Neutrophil (primary cell): ENCODE measurements at regions not wholly inside any gene's neighbourhood (a gene's known extent, or its start where the extent isn't known, plus 50 kb on each side); places are given as distances from the start of the nearest gene placed in this dataset.

Experiments used
- H3K27ac ChIP-seq: fragments of 200-600 bp; sonication (generic); 2 replicates; pipeline ENCODE4 v1.5.1; 2016; ENCODE audit warnings: mild to moderate bottlenecking, moderate library complexity
- H3K27me3 ChIP-seq: fragments of 200-600 bp; sonication (generic); 2 replicates; pipeline ENCODE4 v1.6.0; 2016; ENCODE audit warnings: mild to moderate bottlenecking
- H3K36me3 ChIP-seq: fragments of 200-600 bp; sonication (generic); 2 replicates; pipeline ENCODE4 v1.5.1; 2017
- H3K4me1 ChIP-seq, 2 experiments: fragments of 200-600 bp in 1 of 2; sonication (generic) in 1 of 2; 1 replicate in 1 of 2; 2 replicates in 1 of 2; pipeline versions ENCODE4 v1.5.1 to v1.6.1; 2013 to 2016; ENCODE audit warnings: low read depth in 1 of 2, low read length in 1 of 2, mild to moderate bottlenecking in 1 of 2, moderate library complexity in 1 of 2; ENCODE audit not compliant: control insufficient read depth in 1 of 2, insufficient read depth in 1 of 2
- H3K4me3 ChIP-seq, 2 experiments: fragments of 200-600 bp in 1 of 2; sonication (generic) in 1 of 2; 1 replicate in 1 of 2; 2 replicates in 1 of 2; pipeline ENCODE4 v1.5.1; 2013 to 2016; ENCODE audit warnings: low read depth in 1 of 2, low read length in 1 of 2, mild to moderate bottlenecking in 1 of 2, moderate library complexity in 1 of 2
- H3K9me3 ChIP-seq: fragments of 200-600 bp; sonication (generic); 2 replicates; pipeline ENCODE4 v1.5.1; 2016
- TF ChIP-seq, protein P1 (sequence below): fragments of 200-600 bp; sonication (generic); IDR thresholded peaks from 2 replicates; pipeline ENCODE4 v1.5.1; 2016; ENCODE audit warnings: antibody characterized with exemption

DNA sequence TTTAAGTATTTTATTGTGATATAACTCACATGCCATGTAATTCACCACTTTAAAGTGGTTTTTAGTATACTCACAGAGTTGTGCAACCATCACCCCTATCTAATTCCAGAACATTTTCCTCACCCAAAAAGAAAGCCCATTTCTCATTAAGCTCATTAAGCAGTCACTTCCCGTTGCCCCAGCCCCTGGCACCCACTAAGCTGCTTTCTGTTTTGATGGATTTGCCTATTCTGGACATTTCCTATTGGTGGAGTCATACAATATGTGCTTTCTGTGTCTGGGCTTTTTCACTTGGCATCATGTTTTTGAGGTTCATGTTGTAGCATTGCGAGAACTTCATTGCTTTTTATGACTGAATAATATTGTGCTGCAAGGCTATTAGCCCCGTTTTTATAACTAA lies 66.0 kb downstream of the ARL6IP4 start:
- no peaks in the 10 kb centered on the region for H3K36me3 ChIP-seq
- H3K4me3 ChIP-seq = no peak overlapping the region
- H3K9me3 ChIP-seq = no peaks in the 10 kb centered on the region
- no peaks in the 10 kb centered on the region for H3K4me1 ChIP-seq
- H3K27ac ChIP-seq = no peak overlapping the region
- H3K27me3 ChIP-seq = no peaks in the 10 kb centered on the region
- TF ChIP-seq, protein P1, sequence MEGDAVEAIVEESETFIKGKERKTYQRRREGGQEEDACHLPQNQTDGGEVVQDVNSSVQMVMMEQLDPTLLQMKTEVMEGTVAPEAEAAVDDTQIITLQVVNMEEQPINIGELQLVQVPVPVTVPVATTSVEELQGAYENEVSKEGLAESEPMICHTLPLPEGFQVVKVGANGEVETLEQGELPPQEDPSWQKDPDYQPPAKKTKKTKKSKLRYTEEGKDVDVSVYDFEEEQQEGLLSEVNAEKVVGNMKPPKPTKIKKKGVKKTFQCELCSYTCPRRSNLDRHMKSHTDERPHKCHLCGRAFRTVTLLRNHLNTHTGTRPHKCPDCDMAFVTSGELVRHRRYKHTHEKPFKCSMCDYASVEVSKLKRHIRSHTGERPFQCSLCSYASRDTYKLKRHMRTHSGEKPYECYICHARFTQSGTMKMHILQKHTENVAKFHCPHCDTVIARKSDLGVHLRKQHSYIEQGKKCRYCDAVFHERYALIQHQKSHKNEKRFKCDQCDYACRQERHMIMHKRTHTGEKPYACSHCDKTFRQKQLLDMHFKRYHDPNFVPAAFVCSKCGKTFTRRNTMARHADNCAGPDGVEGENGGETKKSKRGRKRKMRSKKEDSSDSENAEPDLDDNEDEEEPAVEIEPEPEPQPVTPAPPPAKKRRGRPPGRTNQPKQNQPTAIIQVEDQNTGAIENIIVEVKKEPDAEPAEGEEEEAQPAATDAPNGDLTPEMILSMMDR = no peak

DNA sequence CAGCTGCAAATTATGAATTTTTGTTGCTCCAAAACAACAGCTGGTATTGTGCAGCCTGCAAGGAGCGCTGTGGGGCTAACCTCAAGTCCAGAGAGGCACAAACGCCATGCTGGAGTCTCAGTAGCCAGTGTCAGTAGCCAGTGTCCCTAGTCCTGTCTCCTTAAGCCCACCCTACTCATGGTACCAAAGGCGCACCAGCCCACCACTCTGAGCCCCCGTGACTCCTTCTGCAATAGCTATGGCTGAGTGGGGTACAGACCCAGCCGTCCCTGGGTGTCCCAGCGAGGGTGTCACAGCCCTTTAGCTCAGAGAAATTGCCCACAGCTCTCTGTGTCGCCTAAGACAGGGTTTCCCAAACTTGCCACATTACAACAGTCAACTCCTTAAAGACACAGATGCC lies 65.2 kb downstream of the ARL6IP4 start:
- no peaks in the 10 kb centered on the region for H3K27me3 ChIP-seq
- H3K27ac ChIP-seq = no peak overlapping the region
- no peaks in the 10 kb centered on the region for H3K9me3 ChIP-seq
- no peak overlapping the region for H3K4me3 ChIP-seq
- no peaks in the 10 kb centered on the region for H3K4me1 ChIP-seq
- H3K36me3 ChIP-seq = no peaks in the 10 kb centered on the region
- TF ChIP-seq, protein P1 = no peak

DNA sequence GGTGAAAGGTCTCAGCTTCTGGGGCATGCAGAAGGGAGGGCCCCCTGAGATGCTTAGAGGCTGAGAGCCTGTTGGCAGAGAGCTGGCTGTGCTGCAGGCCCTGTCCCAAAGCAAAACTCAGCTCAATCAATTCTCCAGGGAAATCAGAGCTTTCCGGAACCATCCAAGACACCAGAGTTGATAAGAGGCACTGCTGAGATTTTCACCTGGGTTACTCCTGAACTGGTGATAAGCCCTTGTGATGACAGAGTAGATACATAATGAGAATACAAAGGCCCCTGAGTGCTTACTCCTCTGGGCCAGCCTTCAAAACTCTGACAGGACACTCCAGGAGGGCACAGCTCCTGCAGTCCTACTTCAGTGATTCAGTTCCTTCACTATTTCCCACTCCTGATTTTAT lies 63.9 kb downstream of the ARL6IP4 start:
- no peak overlapping the region for H3K27ac ChIP-seq
- no peak overlapping the region for H3K4me3 ChIP-seq
- H3K4me1 ChIP-seq = no peaks in the 10 kb centered on the region
- no peaks in the 10 kb centered on the region for H3K27me3 ChIP-seq
- H3K36me3 ChIP-seq = no peaks in the 10 kb centered on the region
- TF ChIP-seq, protein P1 = no peak
- no peaks in the 10 kb centered on the region for H3K9me3 ChIP-seq

DNA sequence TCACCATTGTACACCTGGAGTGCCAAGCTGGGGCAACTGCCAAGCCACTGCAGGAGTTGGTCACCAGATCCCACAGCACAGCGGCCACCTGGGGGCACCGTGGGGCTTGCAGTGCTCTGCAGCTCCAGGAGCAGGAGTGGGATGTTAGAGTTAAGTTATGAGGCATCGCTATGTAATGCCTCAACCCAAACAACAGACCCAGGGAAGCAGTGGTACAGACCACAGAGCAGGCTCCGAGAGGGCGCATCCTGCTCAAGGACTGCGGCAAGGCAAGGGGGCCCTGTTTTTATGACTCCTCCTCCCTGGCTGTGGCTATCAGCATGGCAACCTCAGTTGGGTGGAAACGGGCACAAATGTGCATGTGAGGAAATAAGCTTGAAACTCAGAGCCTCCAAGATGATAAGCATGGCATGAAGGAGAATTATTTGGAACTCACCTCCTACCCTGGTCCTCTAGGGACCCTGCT lies 63.1 kb downstream of the ARL6IP4 start:
- Histone ChIP-seq H3K27ac (no peak overlapping the region), H3K27me3 (no peaks in the 10 kb centered on the region), H3K9me3 (no peaks in the 10 kb centered on the region), H3K4me3 (no peak overlapping the region), H3K4me1 (no peaks in the 10 kb centered on the region), H3K36me3 (no peaks in the 10 kb centered on the region)
- TF ChIP-seq, protein P1 = no peak

DNA sequence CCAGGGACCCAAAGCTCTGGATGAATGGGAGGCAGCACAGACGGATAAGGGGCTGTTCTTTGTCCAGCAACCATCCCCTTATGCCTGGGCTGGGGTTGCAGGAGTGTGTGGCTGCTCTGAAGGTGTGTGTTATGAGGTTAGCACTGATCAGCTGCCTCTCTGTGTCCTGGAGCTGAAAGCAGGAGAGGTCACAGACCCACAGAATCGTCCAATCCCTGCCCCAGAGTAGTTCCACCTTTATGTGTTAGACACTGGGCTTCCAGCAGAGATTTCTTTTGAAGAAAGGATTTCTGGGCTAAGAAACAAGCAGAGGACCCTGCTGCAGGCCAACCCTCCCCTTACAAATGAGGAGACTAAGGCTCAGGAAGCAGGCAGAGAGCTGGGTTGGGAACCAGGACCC lies 62.4 kb downstream of the ARL6IP4 start:
- no peaks in the 10 kb centered on the region for H3K4me1 ChIP-seq
- no peaks in the 10 kb centered on the region for H3K36me3 ChIP-seq
- H3K27ac ChIP-seq = no peak overlapping the region
- TF ChIP-seq, protein P1 = no peak
- no peaks in the 10 kb centered on the region for H3K27me3 ChIP-seq
- H3K4me3 ChIP-seq = no peak overlapping the region
- no peaks in the 10 kb centered on the region for H3K9me3 ChIP-seq
